KMS-11 (cell line): ENCODE measurements at regions not wholly inside any gene's neighbourhood (a gene's known extent, or its start where the extent isn't known, plus 50 kb on each side); places are given as distances from the start of the nearest gene placed in this dataset.

Experiments used
- H2AFZ ChIP-seq: fragments of 200-600 bp; sonication (generic); 2 replicates; pipeline ENCODE4 v1.6.1; 2016; ENCODE audit warnings: antibody characterized with exemption, mixed run types, low read depth
- H3K27ac ChIP-seq: fragments of 200-600 bp; sonication (generic); 2 replicates; pipeline ENCODE4 v1.6.1; 2016; ENCODE audit warnings: mild to moderate bottlenecking, mixed run types
- H3K27me3 ChIP-seq: fragments of 200-600 bp; sonication (generic); 2 replicates; pipeline ENCODE4 v1.6.1; 2017; ENCODE audit warnings: mild to moderate bottlenecking, low read depth, mixed run types, moderate library complexity; ENCODE audit not compliant: insufficient read depth
- H3K36me3 ChIP-seq: fragments of 200-600 bp; sonication (generic); 2 replicates; pipeline ENCODE4 v1.6.1; 2017; ENCODE audit warnings: mild to moderate bottlenecking, mixed run types; ENCODE audit not compliant: insufficient read depth
- H3K4me1 ChIP-seq: fragments of 200-600 bp; sonication (generic); 2 replicates; pipeline ENCODE4 v1.6.1; 2016; ENCODE audit warnings: mild to moderate bottlenecking, low read depth, mixed run types; ENCODE audit not compliant: poor library complexity, severe bottlenecking
- H3K4me2 ChIP-seq: fragments of 200-600 bp; sonication (generic); 2 replicates; pipeline ENCODE4 v1.7.0; 2016; ENCODE audit warnings: mild to moderate bottlenecking, mixed run types
- H3K4me3 ChIP-seq: fragments of 200-600 bp; sonication (generic); IDR thresholded peaks from 2 replicates; pipeline ENCODE4 v1.6.1; 2017; ENCODE audit warnings: low read depth, low read length, mixed read lengths; ENCODE audit not compliant: insufficient read depth
- H3K79me2 ChIP-seq: fragments of 200-600 bp; sonication (generic); 2 replicates; pipeline ENCODE4 v1.6.1; 2016; ENCODE audit warnings: low read depth, mixed run types; ENCODE audit not compliant: insufficient read depth
- H3K9ac ChIP-seq: fragments of 200-600 bp; sonication (generic); 2 replicates; pipeline ENCODE4 v1.6.1; 2016; ENCODE audit warnings: mild to moderate bottlenecking, mixed run types
- H4K20me1 ChIP-seq: fragments of 200-600 bp; sonication (generic); 2 replicates; pipeline ENCODE4 v1.6.1; 2016; ENCODE audit warnings: mild to moderate bottlenecking, mixed run types; ENCODE audit not compliant: insufficient read depth
- TF ChIP-seq, protein P1 (sequence below): fragments of 200-600 bp; sonication (generic); conservative IDR thresholded peaks from 2 replicates; pipeline ENCODE4 v1.6.1; 2017; ENCODE audit warnings: low read depth, mild to moderate bottlenecking, antibody characterized with exemption, low read length, moderate library complexity, mixed read lengths

DNA sequence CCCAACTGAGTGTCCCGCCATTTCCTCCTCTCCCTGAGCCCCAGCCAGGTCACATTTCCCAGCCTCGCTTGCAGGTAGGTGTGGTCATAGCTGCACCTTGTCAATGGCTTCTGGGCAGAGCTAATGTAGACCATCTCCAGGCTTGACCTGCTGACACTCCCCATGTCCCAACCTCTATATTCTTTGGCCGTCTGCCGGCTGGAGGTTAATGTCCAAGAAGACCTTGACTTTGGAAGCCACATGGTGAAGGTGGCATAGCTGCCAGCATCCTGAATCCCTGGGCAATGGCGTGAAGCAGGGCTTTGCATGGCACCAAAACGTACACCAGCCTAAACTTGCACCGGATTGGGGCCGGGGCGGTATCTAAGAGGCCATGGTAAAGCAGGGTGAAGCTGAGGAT, 88.3 kb downstream of the SPP2 start:
- Histone ChIP-seq H3K4me1 (no peaks in the 10 kb centered on the region), H2AFZ (no peak overlapping the region), H3K27ac (no peak overlapping the region), H3K79me2 (no peaks in the 10 kb centered on the region), H4K20me1 (no peaks in the 10 kb centered on the region), H3K4me2 (no peak overlapping the region), H3K9ac (no peak overlapping the region), H3K36me3 (no peaks in the 10 kb centered on the region), H3K4me3 (no peak overlapping the region), H3K27me3 (no peaks in the 10 kb centered on the region)
- TF ChIP-seq, protein P1, sequence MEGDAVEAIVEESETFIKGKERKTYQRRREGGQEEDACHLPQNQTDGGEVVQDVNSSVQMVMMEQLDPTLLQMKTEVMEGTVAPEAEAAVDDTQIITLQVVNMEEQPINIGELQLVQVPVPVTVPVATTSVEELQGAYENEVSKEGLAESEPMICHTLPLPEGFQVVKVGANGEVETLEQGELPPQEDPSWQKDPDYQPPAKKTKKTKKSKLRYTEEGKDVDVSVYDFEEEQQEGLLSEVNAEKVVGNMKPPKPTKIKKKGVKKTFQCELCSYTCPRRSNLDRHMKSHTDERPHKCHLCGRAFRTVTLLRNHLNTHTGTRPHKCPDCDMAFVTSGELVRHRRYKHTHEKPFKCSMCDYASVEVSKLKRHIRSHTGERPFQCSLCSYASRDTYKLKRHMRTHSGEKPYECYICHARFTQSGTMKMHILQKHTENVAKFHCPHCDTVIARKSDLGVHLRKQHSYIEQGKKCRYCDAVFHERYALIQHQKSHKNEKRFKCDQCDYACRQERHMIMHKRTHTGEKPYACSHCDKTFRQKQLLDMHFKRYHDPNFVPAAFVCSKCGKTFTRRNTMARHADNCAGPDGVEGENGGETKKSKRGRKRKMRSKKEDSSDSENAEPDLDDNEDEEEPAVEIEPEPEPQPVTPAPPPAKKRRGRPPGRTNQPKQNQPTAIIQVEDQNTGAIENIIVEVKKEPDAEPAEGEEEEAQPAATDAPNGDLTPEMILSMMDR, result no peak

DNA sequence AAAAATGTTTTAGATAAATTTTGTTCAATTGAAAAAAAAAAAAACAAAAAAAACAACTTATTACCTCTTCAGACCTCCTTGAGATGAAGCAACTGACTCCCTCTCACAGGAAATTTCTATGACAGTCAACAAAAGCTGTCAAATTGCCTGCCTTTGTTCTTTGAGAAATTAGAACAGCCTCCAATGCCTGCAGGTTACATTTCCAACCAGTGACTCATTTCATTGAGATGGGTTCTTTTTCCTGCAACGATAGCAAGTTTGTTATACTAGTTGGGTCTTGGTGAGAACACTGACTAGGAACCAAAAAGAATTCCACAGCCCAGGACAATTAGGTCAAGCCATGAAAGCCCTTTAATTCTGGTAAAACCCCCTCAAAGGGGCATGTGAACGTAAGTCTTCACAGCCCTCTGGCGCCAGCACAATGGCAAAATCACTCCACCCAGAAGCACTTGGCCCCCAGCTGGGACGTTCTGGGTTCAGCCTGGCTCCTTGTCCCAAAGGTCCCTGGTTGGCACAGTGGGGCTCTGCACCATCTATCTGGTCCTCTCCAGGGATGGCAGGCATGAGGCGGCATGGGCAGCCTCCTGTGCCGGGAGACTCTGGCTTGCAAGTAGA, 87.0 kb downstream of the SPP2 start:
- Histone ChIP-seq H3K27me3 (no peaks in the 10 kb centered on the region), H3K4me1 (no peaks in the 10 kb centered on the region), H4K20me1 (no peaks in the 10 kb centered on the region), H3K4me2 (no peak overlapping the region), H3K4me3 (no peak overlapping the region), H3K79me2 (no peaks in the 10 kb centered on the region), H2AFZ (no peak overlapping the region), H3K27ac (no peak overlapping the region), H3K9ac (no peak overlapping the region), H3K36me3 (no peaks in the 10 kb centered on the region)
- TF ChIP-seq, protein P1, result no peak

DNA sequence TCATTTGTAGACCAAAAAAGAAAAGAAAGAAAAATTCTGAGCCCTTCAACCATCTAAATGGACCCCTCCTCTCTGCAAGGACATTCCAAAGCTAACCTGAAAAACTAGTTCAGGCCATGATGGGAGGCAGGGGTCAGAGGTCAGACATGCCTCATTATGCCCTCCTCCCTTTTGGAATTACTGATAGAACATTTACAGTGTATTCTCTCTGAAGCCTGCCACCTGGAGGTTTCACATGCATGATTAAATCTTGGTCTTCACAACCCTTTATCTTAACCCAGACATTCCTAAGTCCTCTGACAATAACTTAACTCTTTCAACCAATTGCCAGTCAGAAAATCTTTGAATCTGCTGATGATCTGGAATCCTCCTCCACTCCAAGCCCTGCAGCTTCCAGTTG, 86.0 kb downstream of the SPP2 start:
- Histone ChIP-seq H3K79me2 (no peaks in the 10 kb centered on the region), H3K4me2 (no peak overlapping the region), H3K4me3 (no peak overlapping the region), H4K20me1 (no peaks in the 10 kb centered on the region), H3K27ac (no peak overlapping the region), H3K4me1 (no peaks in the 10 kb centered on the region), H3K36me3 (no peaks in the 10 kb centered on the region), H3K9ac (no peak overlapping the region), H2AFZ (no peak overlapping the region; the same call in 1 of the 2 replicates), H3K27me3 (no peaks in the 10 kb centered on the region)
- TF ChIP-seq, protein P1, result no peak

DNA sequence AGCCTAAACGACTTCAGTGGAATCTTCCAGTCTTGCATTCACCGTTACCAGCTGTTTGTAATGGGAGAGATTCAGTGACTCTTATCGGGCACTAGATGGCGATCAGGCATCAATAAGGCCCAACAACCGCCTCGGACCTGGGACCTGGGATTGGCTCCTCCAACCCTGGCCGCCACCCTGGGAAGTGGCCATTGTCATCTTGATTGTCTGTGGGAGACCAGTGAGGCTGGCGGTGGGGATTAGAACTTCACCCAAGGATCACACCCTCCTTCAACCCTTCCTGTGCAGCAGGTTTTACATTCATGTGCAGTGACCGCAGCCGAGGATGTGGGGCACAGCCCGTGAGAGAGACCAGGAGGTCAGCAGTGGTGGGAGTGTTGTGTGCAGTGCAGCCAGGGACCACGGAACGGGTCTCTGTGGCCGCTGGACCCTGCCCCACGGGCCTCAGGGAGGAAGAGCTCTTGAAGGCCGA, 85.3 kb downstream of the SPP2 start:
- H3K36me3 ChIP-seq, result no peaks in the 10 kb centered on the region
- TF ChIP-seq, protein P1, result peak; percentile 75
- H3K4me2 ChIP-seq, result no peak overlapping the region
- no peaks in the 10 kb centered on the region for H4K20me1 ChIP-seq
- peak overlapping the region; percentile 41; the same call in 1 of the 2 replicates for H2AFZ ChIP-seq
- H3K4me3 ChIP-seq, result no peak overlapping the region
- H3K9ac ChIP-seq, result no peak overlapping the region
- H3K27me3 ChIP-seq, result no peaks in the 10 kb centered on the region
- no peak overlapping the region for H3K27ac ChIP-seq
- H3K79me2 ChIP-seq, result no peaks in the 10 kb centered on the region
- no peaks in the 10 kb centered on the region for H3K4me1 ChIP-seq
